ENCODE measurements at regions not wholly inside any gene's neighbourhood (a gene's known extent, or its start where the extent isn't known, plus 50 kb on each side); places are given as distances from the start of the nearest gene placed in this dataset.
"Not testable (repeated sequence)": the region's sequence is repeated elsewhere in the genome, so short reads cannot be mapped to it uniquely, and the experiment has no call there.

GRCh38 chr1:213702703-213703102 lies 285.1 kb upstream of the PROX1 start:
- DNase-seq (ENCODE audit: low read depth in 4 of 4, low spot score in 2 of 4) = no peak

- no peak for DNase-seq (ENCODE audit: low read depth in 4 of 4, low spot score in 2 of 4)
These were observed 282.8 kb upstream of the PROX1 start for GRCh38 chr1:213704941-213705340.

GRCh38 chr1:213711833-213712490 lies 275.8 kb upstream of the PROX1 start:
- DNase-seq (ENCODE audit: low read depth in 4 of 4, low spot score in 2 of 4) = not testable (repeated sequence)

- DNase-seq (ENCODE audit: low read depth in 4 of 4, low spot score in 2 of 4) = no peak
These were observed 273.1 kb upstream of the PROX1 start for GRCh38 chr1:213714645-213715044.

GRCh38 chr1:213715182-213715581 lies 272.6 kb upstream of the PROX1 start:
- no peak for DNase-seq (ENCODE audit: low read depth in 4 of 4, low spot score in 2 of 4)

GRCh38 chr1:213719462-213719861 lies 268.3 kb upstream of the PROX1 start:
- no peak for DNase-seq (ENCODE audit: low read depth in 4 of 4, low spot score in 2 of 4)

GRCh38 chr1:213720032-213720431 lies 267.7 kb upstream of the PROX1 start:
- DNase-seq (ENCODE audit: low read depth in 4 of 4, low spot score in 2 of 4) = no peak

- no peak for DNase-seq (ENCODE audit: low read depth in 4 of 4, low spot score in 2 of 4)
These were observed 264.6 kb upstream of the PROX1 start for GRCh38 chr1:213723187-213723586.

GRCh38 chr1:213724640-213725536 lies 262.9 kb upstream of the PROX1 start:
- DNase-seq (ENCODE audit: low read depth in 4 of 4, low spot score in 2 of 4) = peak; percentile 13 to 25 (median 16)

- no peak for DNase-seq (ENCODE audit: low read depth in 4 of 4, low spot score in 2 of 4)
These were observed 259.8 kb upstream of the PROX1 start for GRCh38 chr1:213727853-213728592.

- no peak for DNase-seq (ENCODE audit: low read depth in 4 of 4, low spot score in 2 of 4)
These were observed 258.9 kb upstream of the PROX1 start for GRCh38 chr1:213728593-213729536.

GRCh38 chr1:213733705-213734104 lies 254.1 kb upstream of the PROX1 start:
- no peak for DNase-seq (ENCODE audit: low read depth in 4 of 4, low spot score in 2 of 4)

- DNase-seq (ENCODE audit: low read depth in 4 of 4, low spot score in 2 of 4) = no peak
These were observed 250.3 kb upstream of the PROX1 start for GRCh38 chr1:213737398-213738035.

- no peak for DNase-seq (ENCODE audit: low read depth in 4 of 4, low spot score in 2 of 4)
These were observed 249.1 kb upstream of the PROX1 start for GRCh38 chr1:213738658-213739057.

GRCh38 chr1:213742992-213743391 lies 244.8 kb upstream of the PROX1 start:
- no peak for DNase-seq (ENCODE audit: low read depth in 4 of 4, low spot score in 2 of 4)

- DNase-seq (ENCODE audit: low read depth in 4 of 4, low spot score in 2 of 4) = no peak
These were observed 243.0 kb upstream of the PROX1 start for GRCh38 chr1:213744780-213745179.

- DNase-seq (ENCODE audit: low read depth in 4 of 4, low spot score in 2 of 4) = no peak
These were observed 242.3 kb upstream of the PROX1 start for GRCh38 chr1:213745451-213745850.

- no peak for DNase-seq (ENCODE audit: low read depth in 4 of 4, low spot score in 2 of 4)
These were observed 238.2 kb upstream of the PROX1 start for GRCh38 chr1:213749558-213749957.

- DNase-seq (ENCODE audit: low read depth in 4 of 4, low spot score in 2 of 4) = no peak
These were observed 237.3 kb upstream of the PROX1 start for GRCh38 chr1:213750231-213751063.
